Heart right ventricle (tissue), 16 donors: ENCODE measurements at regions not wholly inside any gene's neighbourhood (a gene's known extent, or its start where the extent isn't known, plus 50 kb on each side); places are given as distances from the start of the nearest gene placed in this dataset.

Source experiments
- ATAC-seq, 8 donors: fragments of 200-7000 bp; cut with Tn5 transposase; one replicate each; pipeline ENCODE4 v1.9.1; 2020; ENCODE audit warnings: mild to moderate bottlenecking in 8 of 8, moderate library complexity in 8 of 8, moderate number of reproducible peaks in 1 of 8
- DNase-seq, 2 donors: peaks; one replicate each; pipeline ENCODE4 v3.0.0-alpha.2; 2020
- H3K27ac ChIP-seq, 10 donors: fragments of 200-600 bp; sonication (generic) in 2 of 10; one replicate each; pipeline versions ENCODE4 v1.5.0 to v1.8.0; 2020 to 2022; ENCODE audit warnings: mild to moderate bottlenecking in 3 of 10
- H3K27me3 ChIP-seq, 7 donors: fragments of 200-600 bp; one replicate each; pipeline ENCODE4 v1.8.0; 2021 to 2022; ENCODE audit warnings: mild to moderate bottlenecking in 2 of 7
- H3K36me3 ChIP-seq, 9 donors: fragments of 200-600 bp; sonication (generic) in 1 of 9; one replicate each; pipeline versions ENCODE4 v1.5.0 to v1.8.0; 2020 to 2022; ENCODE audit warnings: mild to moderate bottlenecking in 2 of 9
- H3K4me1 ChIP-seq, 9 donors: fragments of 200-600 bp; sonication (generic) in 1 of 9; one replicate each; pipeline versions ENCODE4 v1.5.0 to v1.8.0; 2020 to 2022; ENCODE audit warnings: mild to moderate bottlenecking in 4 of 9
- H3K4me3 ChIP-seq, 10 donors: fragments of 200-600 bp; sonication (generic) in 2 of 10; one replicate each; pipeline versions ENCODE4 v1.5.0 to v1.8.0; 2020 to 2022; ENCODE audit warnings: mild to moderate bottlenecking in 7 of 10, moderate library complexity in 2 of 10
- H3K9me3 ChIP-seq, 11 donors: fragments of 200-600 bp in 10 of 11; sonication (generic) in 2 of 11; one replicate each; pipeline versions ENCODE4 v1.5.0 to v1.8.0; 2013 to 2022; ENCODE audit warnings: mild to moderate bottlenecking in 2 of 11, control low read depth in 1 of 11, moderate library complexity in 1 of 11
- CTCF ChIP-seq, 9 donors: fragments of 200-600 bp; sonication (generic) in 2 of 9; IDR thresholded peaks; one replicate each; pipeline versions ENCODE4 v1.5.0 to v1.8.0; 2021 to 2022; ENCODE audit warnings: antibody characterized with exemption in 9 of 9, mild to moderate bottlenecking in 5 of 9, moderate library complexity in 1 of 9
- WGBS, 2 donors: extraction: QIAGEN DNeasy Blood & Tissue Kit; methylation state at CpG; one replicate each; pipeline ENCODE4 v1.1.7; 2013; ENCODE audit warnings: inconsistent platforms in 1 of 2; 5-methylcytosine and 5-hydroxymethylcytosine counted together
- intact Hi-C, 10 donors: fragments of 100-400 bp; cut with DNase I; formaldehyde crosslinking; loops; one replicate each; pipeline versions ENCODE4 v1.11.1 to v1.14.2; 2022
- donor health status: Arrhythmogenic right ventricular cardiomyopathy.
- donor health status: ischemic (EF 13 %, LVEDD 7.1; RV severe dilation, severe dysfunction).
- donor health status: healthy with polysubstance abuse.
- donor health status: DM: no; HTN: yes; CAD: no.
- donor health status: DM: no; HTN: no; CAD: no.
- donor health status: ischemic (EF 25% LVEDD 6.9; RV normal size, moderate dysfunction).
- donor health status: ischemic (EF 25% LVEDD 5.7; RV mildly dilated, moderate dysfunction).
- donor health status: healthy.
- donor health status: DM: yes; HTN: yes; CAD: no.
- donor health status: Ischemic cardiomyopathy.
- donor health status: ischemic (EF 35%, LVEDD 5.7; RV mildly dilated, moderate dysfunction).
- donor health status: nonischemic (EF 11% LVEDD 7.7; RV severe dilation, severe dysfunction).
- donor health status: DM: yes; HTN: yes; CAD: no.
- donor health status: PGD.
- donor health status: ischemic (EF 29% LVEDD 5.4; RV normal size, mild dysfunction).
- donor health status: nonischemic (EF 23%, LVEDD 6.1; RV moderate dilation, normal function).

GRCh38 chr10:28986117-28986792, 302.6 kb upstream of the LYZL1 start:
- Histone ChIP-seq H3K4me1 (peaks cover 0 to 27% (median 13%) of the 10 kb centered on the region in 9 donors), H3K9me3 (no peaks in the 10 kb centered on the region), H3K27ac (no peak overlapping the region), H3K36me3 (no peaks in the 10 kb centered on the region), H3K27me3 (no peaks in the 10 kb centered on the region), H3K4me3 (no peak overlapping the region)
- DNase-seq (no peak), ATAC-seq (no peak)
- no peak for TF ChIP-seq CTCF (IDR thresholded peaks at IDR 0.05)
- intact Hi-C loops: loop anchor here in 1 of 10 donors (5.0 to 10.0 kb wide), 2 partner anchors 54 to 91 kb away; no protein-coding TSS in a partner anchor
- 84 to 89% methylated on average over 11 of the region's 11 CpGs for WGBS, 2 donors

GRCh38 chr10:28986856-28987255, 302.0 kb upstream of the LYZL1 start:
- Histone ChIP-seq H3K4me1 (peaks cover 0 to 33% (median 13%) of the 10 kb centered on the region in 9 donors), H3K27me3 (no peaks in the 10 kb centered on the region), H3K9me3 (no peaks in the 10 kb centered on the region), H3K27ac (no peak overlapping the region), H3K4me3 (no peak overlapping the region), H3K36me3 (no peaks in the 10 kb centered on the region)
- ATAC-seq: no peak
- DNase-seq: no peak
- 80 to 92% methylated on average over 3 of the region's 3 CpGs for WGBS, 2 donors
- intact Hi-C loops: loop anchor here in 1 of 10 donors (5.0 to 10.0 kb wide), 2 partner anchors 55 to 92 kb away; no protein-coding TSS in a partner anchor
- no peak for TF ChIP-seq CTCF (IDR thresholded peaks at IDR 0.05)

GRCh38 chr10:28987555-28988320, 301.1 kb upstream of the LYZL1 start:
- Histone ChIP-seq H3K27ac (no peak overlapping the region), H3K9me3 (no peaks in the 10 kb centered on the region)

More at GRCh38 chr10:28987555-28988320, 301.1 kb upstream of the LYZL1 start:
- Histone ChIP-seq H3K4me1 (peaks cover 0 to 34% (median 13%) of the 10 kb centered on the region in 9 donors), H3K36me3 (no peaks in the 10 kb centered on the region), H3K4me3 (no peak overlapping the region), H3K27me3 (no peaks in the 10 kb centered on the region)
- intact Hi-C loops: loop anchor here in 1 of 10 donors (5.0 to 10.0 kb wide), 2 partner anchors 55 to 93 kb away; no protein-coding TSS in a partner anchor
- DNase-seq (no peak), ATAC-seq (no peak)
- TF ChIP-seq CTCF (IDR thresholded peaks at IDR 0.05): no peak
- WGBS, 2 donors: 82 to 88% methylated on average over 14 of the region's 14 CpGs
